ENCODE measurements at regions not wholly inside any gene's neighbourhood (a gene's known extent, or its start where the extent isn't known, plus 50 kb on each side); places are given as distances from the start of the nearest gene placed in this dataset.

DNA sequence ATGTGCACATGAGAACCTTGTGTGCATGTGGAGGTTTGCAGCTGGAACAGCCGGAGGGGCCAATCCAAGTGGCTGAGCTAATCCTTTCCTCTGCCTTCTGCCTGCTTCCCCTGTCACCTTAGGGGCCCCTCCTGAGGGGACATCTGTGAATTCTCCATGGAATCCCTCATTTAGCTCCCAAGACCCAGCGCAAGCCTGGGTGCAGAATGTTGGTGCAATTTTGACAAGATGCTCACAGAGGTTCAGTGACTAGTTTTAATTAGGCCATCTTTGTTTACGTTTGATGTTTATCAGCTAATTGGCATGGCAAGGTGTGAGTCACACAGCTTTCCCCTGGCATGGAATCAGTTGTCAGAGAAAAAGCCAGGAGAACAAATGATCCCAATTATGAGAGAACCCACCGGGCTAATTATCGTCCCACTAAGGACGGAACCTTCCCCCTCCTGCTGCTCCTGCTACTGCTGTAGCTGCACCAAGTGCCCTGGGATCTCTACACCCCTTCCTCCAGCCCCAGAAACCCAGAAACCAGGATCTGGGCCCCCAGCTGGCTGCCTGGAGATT lies 63.6 kb upstream of the PAX6 start:
- TF ChIP-seq, protein P1, sequence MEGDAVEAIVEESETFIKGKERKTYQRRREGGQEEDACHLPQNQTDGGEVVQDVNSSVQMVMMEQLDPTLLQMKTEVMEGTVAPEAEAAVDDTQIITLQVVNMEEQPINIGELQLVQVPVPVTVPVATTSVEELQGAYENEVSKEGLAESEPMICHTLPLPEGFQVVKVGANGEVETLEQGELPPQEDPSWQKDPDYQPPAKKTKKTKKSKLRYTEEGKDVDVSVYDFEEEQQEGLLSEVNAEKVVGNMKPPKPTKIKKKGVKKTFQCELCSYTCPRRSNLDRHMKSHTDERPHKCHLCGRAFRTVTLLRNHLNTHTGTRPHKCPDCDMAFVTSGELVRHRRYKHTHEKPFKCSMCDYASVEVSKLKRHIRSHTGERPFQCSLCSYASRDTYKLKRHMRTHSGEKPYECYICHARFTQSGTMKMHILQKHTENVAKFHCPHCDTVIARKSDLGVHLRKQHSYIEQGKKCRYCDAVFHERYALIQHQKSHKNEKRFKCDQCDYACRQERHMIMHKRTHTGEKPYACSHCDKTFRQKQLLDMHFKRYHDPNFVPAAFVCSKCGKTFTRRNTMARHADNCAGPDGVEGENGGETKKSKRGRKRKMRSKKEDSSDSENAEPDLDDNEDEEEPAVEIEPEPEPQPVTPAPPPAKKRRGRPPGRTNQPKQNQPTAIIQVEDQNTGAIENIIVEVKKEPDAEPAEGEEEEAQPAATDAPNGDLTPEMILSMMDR (IDR thresholded peaks at IDR 0.05) = no peak
- no peak for TF ChIP-seq POLR2A (IDR thresholded peaks at IDR 0.05)
- no peak for TF ChIP-seq POLR2AphosphoS5 (IDR thresholded peaks at IDR 0.05; ENCODE audit: insufficient read depth in 1 of 2, low read depth in 1 of 2)

All from vagina (tissue), 2 donors.